Nephron progenitor cell (in vitro differentiated cells): ENCODE measurements at regions not wholly inside any gene's neighbourhood (a gene's known extent, or its start where the extent isn't known, plus 50 kb on each side); places are given as distances from the start of the nearest gene placed in this dataset.

ENCODE experiments used
- DNase-seq: peaks from one replicate; pipeline ENCODE4 v3.0.0; 2021
- H3K27ac Mint-ChIP-seq: 2 replicates; pipeline ENCODE4 v1.8.0; 2021; ENCODE audit warnings: mild to moderate bottlenecking, moderate library complexity, mixed read lengths
- H3K27me3 Mint-ChIP-seq: 2 replicates; pipeline ENCODE4 v1.8.0; 2021; ENCODE audit warnings: mild to moderate bottlenecking, low read depth, mixed read lengths; ENCODE audit not compliant: poor library complexity
- H3K36me3 Mint-ChIP-seq: 2 replicates; pipeline ENCODE4 v1.8.0; 2021; ENCODE audit warnings: low read depth, mixed read lengths
- H3K4me1 Mint-ChIP-seq: 2 replicates; pipeline ENCODE4 v1.8.0; 2021; ENCODE audit warnings: mixed read lengths
- H3K4me3 Mint-ChIP-seq: 2 replicates; pipeline ENCODE4 v1.8.0; 2021; ENCODE audit warnings: mild to moderate bottlenecking, moderate library complexity, mixed read lengths
- H3K9me3 Mint-ChIP-seq: 2 replicates; pipeline ENCODE4 v1.8.0; 2021; ENCODE audit warnings: mild to moderate bottlenecking, moderate library complexity, mixed read lengths
- TF ChIP-seq, protein P1 (sequence below): fragments of 200-600 bp; sonication (generic); IDR thresholded peaks from 2 replicates; pipeline ENCODE4 v1.5.0; 2021; ENCODE audit warnings: antibody characterized with exemption

- TF ChIP-seq, protein P1, sequence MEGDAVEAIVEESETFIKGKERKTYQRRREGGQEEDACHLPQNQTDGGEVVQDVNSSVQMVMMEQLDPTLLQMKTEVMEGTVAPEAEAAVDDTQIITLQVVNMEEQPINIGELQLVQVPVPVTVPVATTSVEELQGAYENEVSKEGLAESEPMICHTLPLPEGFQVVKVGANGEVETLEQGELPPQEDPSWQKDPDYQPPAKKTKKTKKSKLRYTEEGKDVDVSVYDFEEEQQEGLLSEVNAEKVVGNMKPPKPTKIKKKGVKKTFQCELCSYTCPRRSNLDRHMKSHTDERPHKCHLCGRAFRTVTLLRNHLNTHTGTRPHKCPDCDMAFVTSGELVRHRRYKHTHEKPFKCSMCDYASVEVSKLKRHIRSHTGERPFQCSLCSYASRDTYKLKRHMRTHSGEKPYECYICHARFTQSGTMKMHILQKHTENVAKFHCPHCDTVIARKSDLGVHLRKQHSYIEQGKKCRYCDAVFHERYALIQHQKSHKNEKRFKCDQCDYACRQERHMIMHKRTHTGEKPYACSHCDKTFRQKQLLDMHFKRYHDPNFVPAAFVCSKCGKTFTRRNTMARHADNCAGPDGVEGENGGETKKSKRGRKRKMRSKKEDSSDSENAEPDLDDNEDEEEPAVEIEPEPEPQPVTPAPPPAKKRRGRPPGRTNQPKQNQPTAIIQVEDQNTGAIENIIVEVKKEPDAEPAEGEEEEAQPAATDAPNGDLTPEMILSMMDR = no peak
- Mint-ChIP-seq H3K9me3 (no peaks in the 10 kb centered on the region), H3K4me1 (peaks cover 25% of the 10 kb centered on the region), H3K36me3 (no peaks in the 10 kb centered on the region), H3K27ac (no peak overlapping the region), H3K27me3 (peaks cover 7% of the 10 kb centered on the region), H3K4me3 (no peak overlapping the region)
- no peak for DNase-seq
Observed at GRCh38 chr4:147041376-147041775, 95.7 kb upstream of the TTC29 start.

GRCh38 chr4:147042046-147042445 is 96.4 kb upstream of the TTC29 start:
- no peak overlapping the region for H3K4me3 Mint-ChIP-seq
- no peaks in the 10 kb centered on the region for H3K36me3 Mint-ChIP-seq
- H3K27ac Mint-ChIP-seq = no peak overlapping the region
- peaks cover 7% of the 10 kb centered on the region for H3K27me3 Mint-ChIP-seq
- peaks cover 19% of the 10 kb centered on the region for H3K4me1 Mint-ChIP-seq
- DNase-seq = no peak
- TF ChIP-seq, protein P1 = no peak
- H3K9me3 Mint-ChIP-seq = no peaks in the 10 kb centered on the region

- H3K27me3 Mint-ChIP-seq = peaks cover 4% of the 10 kb centered on the region
- H3K9me3 Mint-ChIP-seq = peaks cover 12% of the 10 kb centered on the region
- TF ChIP-seq, protein P1 = no peak
- H3K4me3 Mint-ChIP-seq = no peak overlapping the region
- DNase-seq = no peak
- H3K36me3 Mint-ChIP-seq = no peaks in the 10 kb centered on the region
- H3K27ac Mint-ChIP-seq = no peak overlapping the region
- peaks cover 17% of the 10 kb centered on the region for H3K4me1 Mint-ChIP-seq
Observed at GRCh38 chr4:147044241-147044640, 98.6 kb upstream of the TTC29 start.

DNA sequence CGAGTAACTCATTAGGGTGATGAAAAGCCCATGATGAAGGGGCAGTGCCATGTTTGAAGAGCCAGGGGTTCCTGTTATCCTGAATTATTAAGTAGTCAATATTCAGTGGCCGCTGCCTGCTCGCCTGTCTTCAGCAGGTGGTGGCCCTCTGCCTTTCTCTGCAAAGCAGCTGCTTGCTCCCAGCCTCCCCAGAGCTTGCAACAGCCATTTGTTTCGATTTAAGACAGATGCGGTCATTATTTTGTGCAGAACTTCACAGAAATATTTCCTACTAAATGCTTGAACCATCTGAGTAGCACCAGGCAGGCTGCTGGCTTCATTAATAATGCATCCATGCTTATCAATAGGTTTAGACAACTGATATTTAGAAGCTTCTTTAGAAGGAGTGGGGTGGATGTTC is 104.3 kb upstream of the TTC29 start:
- Mint-ChIP-seq H3K36me3 (peaks cover 4% of the 10 kb centered on the region), H3K27ac (no peak overlapping the region), H3K27me3 (no peaks in the 10 kb centered on the region), H3K4me3 (no peak overlapping the region), H3K9me3 (peaks cover 21% of the 10 kb centered on the region), H3K4me1 (no peaks in the 10 kb centered on the region)
- TF ChIP-seq, protein P1 = no peak
- DNase-seq = no peak

GRCh38 chr4:147050356-147050765 is 104.7 kb upstream of the TTC29 start:
- Mint-ChIP-seq H3K4me3 (no peak overlapping the region), H3K27me3 (no peaks in the 10 kb centered on the region), H3K36me3 (peaks cover 4% of the 10 kb centered on the region), H3K9me3 (peaks cover 21% of the 10 kb centered on the region), H3K27ac (no peak overlapping the region), H3K4me1 (no peaks in the 10 kb centered on the region)
- no peak for DNase-seq
- TF ChIP-seq, protein P1 = no peak

- Mint-ChIP-seq H3K36me3 (peaks cover 4% of the 10 kb centered on the region), H3K4me3 (no peak overlapping the region), H3K27me3 (no peaks in the 10 kb centered on the region), H3K9me3 (peaks cover 21% of the 10 kb centered on the region), H3K4me1 (peaks cover 8% of the 10 kb centered on the region), H3K27ac (no peak overlapping the region)
- no peak for DNase-seq
- TF ChIP-seq, protein P1 = no peak
Observed at GRCh38 chr4:147052361-147052760, 106.7 kb upstream of the TTC29 start.
